ENCODE measurements at regions not wholly inside any gene's neighbourhood (a gene's known extent, or its start where the extent isn't known, plus 50 kb on each side); places are given as distances from the start of the nearest gene placed in this dataset.

- no peak for TF ChIP-seq CTCF (conservative IDR thresholded peaks at IDR 0.05; ENCODE audit: low read length)
- no peak for TF ChIP-seq EZH2phosphoT487 (IDR thresholded peaks at IDR 0.05; ENCODE audit: borderline replicate concordance)
Measured at GRCh38 chr1:193565971-193566577, 379.7 kb upstream of the B3GALT2 start.

Data from Loucy (cell line).